ENCODE measurements at regions not wholly inside any gene's neighbourhood (a gene's known extent, or its start where the extent isn't known, plus 50 kb on each side); places are given as distances from the start of the nearest gene placed in this dataset.

- Mint-ChIP-seq H3K4me1 (ENCODE audit: low read depth) (no peaks in the 10 kb centered on the region), H3K9me3 (no peaks in the 10 kb centered on the region), H3K27me3 (no peaks in the 10 kb centered on the region), H3K4me3 (no peak overlapping the region), H3K36me3 (ENCODE audit: low read depth) (no peaks in the 10 kb centered on the region), H3K27ac (no peak overlapping the region)
- no peaks in the 10 kb centered on the region for H3K4me1 ChIP-seq (ENCODE audit: insufficient read depth, low read length)
- H3K9me3 ChIP-seq (ENCODE audit: control insufficient read depth in 1 of 2, insufficient read depth in 1 of 2, low read length in 2 of 2) = no peaks in the 10 kb centered on the region
- H3K4me3 ChIP-seq (ENCODE audit: low read length) = no peak overlapping the region
- ChIA-PET POLR2A (no interaction called here), CTCF (no interaction called here)
- no peak overlapping the region for H3K27ac ChIP-seq (ENCODE audit: low read depth in 1 of 2, low read length in 2 of 2)
- no peak for TF ChIP-seq CTCF (IDR thresholded peaks at IDR 0.05)
- H3K36me3 ChIP-seq (ENCODE audit: insufficient read depth, low read length) = no peaks in the 10 kb centered on the region
- DNase-seq (no peak), ATAC-seq (ENCODE audit: poor library complexity) (no peak)
- no peaks in the 10 kb centered on the region for H3K27me3 ChIP-seq (ENCODE audit: control insufficient read depth in 1 of 2, insufficient read depth in 2 of 2, low read length in 2 of 2)
- intact Hi-C loops (cut with DNase I, micrococcal nuclease) = no loop called here
These were observed 273.9 kb downstream of the SATB1 start for GRCh38 chr3:18151199-18151598.

GRCh38 chr3:18149935-18150334 lies 275.2 kb downstream of the SATB1 start:
- ATAC-seq (ENCODE audit: poor library complexity) = no peak
- CTCF ChIA-PET = no interaction called here
- no peak for DNase-seq
- Mint-ChIP-seq H3K27me3 (no peaks in the 10 kb centered on the region), H3K9me3 (no peaks in the 10 kb centered on the region), H3K4me1 (ENCODE audit: low read depth) (no peaks in the 10 kb centered on the region), H3K4me3 (no peak overlapping the region), H3K27ac (no peak overlapping the region), H3K36me3 (ENCODE audit: low read depth) (no peaks in the 10 kb centered on the region)
- H3K27me3 ChIP-seq (ENCODE audit: control insufficient read depth in 1 of 2, insufficient read depth in 2 of 2, low read length in 2 of 2) = no peaks in the 10 kb centered on the region
- no peaks in the 10 kb centered on the region for H3K9me3 ChIP-seq (ENCODE audit: control insufficient read depth in 1 of 2, insufficient read depth in 1 of 2, low read length in 2 of 2)
- TF ChIP-seq CTCF (IDR thresholded peaks at IDR 0.05) = no peak
- no peaks in the 10 kb centered on the region for H3K4me1 ChIP-seq (ENCODE audit: insufficient read depth, low read length)
- POLR2A ChIA-PET = no interaction called here
- no peak overlapping the region for H3K4me3 ChIP-seq (ENCODE audit: low read length)
- H3K36me3 ChIP-seq (ENCODE audit: insufficient read depth, low read length) = no peaks in the 10 kb centered on the region
- no peak overlapping the region for H3K27ac ChIP-seq (ENCODE audit: low read depth in 1 of 2, low read length in 2 of 2)
- intact Hi-C loops (cut with DNase I, micrococcal nuclease) = no loop called here

GRCh38 chr3:18149386-18149785 lies 275.8 kb downstream of the SATB1 start:
- DNase-seq (no peak), ATAC-seq (ENCODE audit: poor library complexity) (no peak)
- Histone ChIP-seq H3K4me1 (ENCODE audit: insufficient read depth, low read length) (no peaks in the 10 kb centered on the region), H3K27ac (ENCODE audit: low read depth in 1 of 2, low read length in 2 of 2) (no peak overlapping the region), H3K36me3 (ENCODE audit: insufficient read depth, low read length) (no peaks in the 10 kb centered on the region), H3K27me3 (ENCODE audit: control insufficient read depth in 1 of 2, insufficient read depth in 2 of 2, low read length in 2 of 2) (no peaks in the 10 kb centered on the region), H3K9me3 (ENCODE audit: control insufficient read depth in 1 of 2, insufficient read depth in 1 of 2, low read length in 2 of 2) (no peaks in the 10 kb centered on the region), H3K4me3 (ENCODE audit: low read length) (no peak overlapping the region)
- no peak for TF ChIP-seq CTCF (IDR thresholded peaks at IDR 0.05)
- CTCF ChIA-PET = no interaction called here
- POLR2A ChIA-PET = no interaction called here
- no peaks in the 10 kb centered on the region for H3K4me1 Mint-ChIP-seq (ENCODE audit: low read depth)
- H3K9me3 Mint-ChIP-seq = no peaks in the 10 kb centered on the region
- intact Hi-C loops (cut with DNase I, micrococcal nuclease) = no loop called here
- no peak overlapping the region for H3K27ac Mint-ChIP-seq
- no peaks in the 10 kb centered on the region for H3K27me3 Mint-ChIP-seq
- no peak overlapping the region for H3K4me3 Mint-ChIP-seq
- no peaks in the 10 kb centered on the region for H3K36me3 Mint-ChIP-seq (ENCODE audit: low read depth)
